Activated CD4-positive, alpha-beta memory T cell treated with anti-CD3 and anti-CD28 coated beads for 36 hours (primary cell): ENCODE measurements at regions not wholly inside any gene's neighbourhood (a gene's known extent, or its start where the extent isn't known, plus 50 kb on each side); places are given as distances from the start of the nearest gene placed in this dataset.

Experiments used
- CTCF ChIA-PET: fragments of 350-600 bp; sonication (Branson Sonifier 250); formaldehyde crosslinking; loops from one replicate; lab custom pipeline; 2021; ENCODE audit warnings: antibody characterized with exemption, inconsistent platforms; lab: Charles Lee
- POLR2A ChIA-PET: fragments of 350-600 bp; sonication (Branson Sonifier 250); formaldehyde crosslinking; loops from one replicate; lab custom pipeline; 2021; ENCODE audit warnings: antibody characterized with exemption; lab: Charles Lee
- DNase-seq: peaks from one replicate; pipeline ENCODE4 v3.0.0-alpha.2; 2020
- H3K27ac Mint-ChIP-seq: one replicate; pipeline ENCODE4 v1.8.0; 2021; ENCODE audit warnings: mixed read lengths
- H3K27me3 Mint-ChIP-seq: one replicate; pipeline ENCODE4 v1.8.0; 2021; ENCODE audit warnings: mixed read lengths
- H3K36me3 Mint-ChIP-seq: one replicate; pipeline ENCODE4 v1.8.0; 2021; ENCODE audit warnings: mixed read lengths
- H3K4me1 Mint-ChIP-seq: one replicate; pipeline ENCODE4 v1.8.0; 2021; ENCODE audit warnings: low read depth, mixed read lengths
- H3K4me3 Mint-ChIP-seq: one replicate; pipeline ENCODE4 v1.8.0; 2021; ENCODE audit warnings: mild to moderate bottlenecking, mixed read lengths
- H3K9me3 Mint-ChIP-seq: one replicate; pipeline ENCODE4 v1.8.0; 2021; ENCODE audit warnings: mixed read lengths
- intact Hi-C: fragments of 100-400 bp; cut with micrococcal nuclease; formaldehyde crosslinking; loops from one replicate; pipeline ENCODE4 v1.15.1; 2023

- Mint-ChIP-seq H3K4me3 (no peak overlapping the region), H3K4me1 (no peaks in the 10 kb centered on the region), H3K27me3 (no peaks in the 10 kb centered on the region), H3K36me3 (no peaks in the 10 kb centered on the region), H3K27ac (no peak overlapping the region), H3K9me3 (peaks cover 2% of the 10 kb centered on the region)
- intact Hi-C loops = no loop called here
- DNase-seq = no peak
- ChIA-PET POLR2A (no interaction called here), CTCF (interaction anchor here (0.6 kb wide), 1 partner anchor 10 kb away, joined by 3 read pairs; no protein-coding TSS in a partner anchor)
Observed at GRCh38 chr11:39975091-39975490, 1484.4 kb downstream of the LRRC4C start.

GRCh38 chr11:39972461-39972860 lies 1487.0 kb downstream of the LRRC4C start:
- ChIA-PET CTCF (no interaction called here), POLR2A (no interaction called here)
- intact Hi-C loops = no loop called here
- Mint-ChIP-seq H3K27me3 (no peaks in the 10 kb centered on the region), H3K27ac (no peak overlapping the region), H3K4me1 (no peaks in the 10 kb centered on the region), H3K4me3 (no peak overlapping the region), H3K36me3 (no peaks in the 10 kb centered on the region), H3K9me3 (peaks cover 9% of the 10 kb centered on the region)
- no peak for DNase-seq

GRCh38 chr11:39971938-39972337 lies 1487.5 kb downstream of the LRRC4C start:
- no peaks in the 10 kb centered on the region for H3K4me1 Mint-ChIP-seq
- no peak overlapping the region for H3K27ac Mint-ChIP-seq
- CTCF ChIA-PET = no interaction called here
- H3K36me3 Mint-ChIP-seq = no peaks in the 10 kb centered on the region
- no peak for DNase-seq
- H3K4me3 Mint-ChIP-seq = no peak overlapping the region
- H3K9me3 Mint-ChIP-seq = peaks cover 10% of the 10 kb centered on the region
- no peaks in the 10 kb centered on the region for H3K27me3 Mint-ChIP-seq
- intact Hi-C loops = no loop called here
- POLR2A ChIA-PET = no interaction called here

- ChIA-PET POLR2A (no interaction called here), CTCF (no interaction called here)
- intact Hi-C loops = no loop called here
- DNase-seq = no peak
- H3K9me3 Mint-ChIP-seq = peaks cover 29% of the 10 kb centered on the region
- H3K27me3 Mint-ChIP-seq = no peaks in the 10 kb centered on the region
- H3K4me1 Mint-ChIP-seq = no peaks in the 10 kb centered on the region
- H3K27ac Mint-ChIP-seq = no peak overlapping the region
- H3K36me3 Mint-ChIP-seq = no peaks in the 10 kb centered on the region
- H3K4me3 Mint-ChIP-seq = no peak overlapping the region
Observed at GRCh38 chr11:39968071-39968470, 1491.4 kb downstream of the LRRC4C start.

GRCh38 chr11:39965701-39966100 lies 1493.8 kb downstream of the LRRC4C start:
- Mint-ChIP-seq H3K36me3 (no peaks in the 10 kb centered on the region), H3K9me3 (peaks cover 27% of the 10 kb centered on the region), H3K27me3 (no peaks in the 10 kb centered on the region), H3K4me1 (no peaks in the 10 kb centered on the region), H3K27ac (no peak overlapping the region), H3K4me3 (no peak overlapping the region)
- POLR2A ChIA-PET = no interaction called here
- no peak for DNase-seq
- CTCF ChIA-PET = no interaction called here
- intact Hi-C loops = no loop called here

- no peaks in the 10 kb centered on the region for H3K27me3 Mint-ChIP-seq
- H3K36me3 Mint-ChIP-seq = no peaks in the 10 kb centered on the region
- H3K4me1 Mint-ChIP-seq = no peaks in the 10 kb centered on the region
Observed at GRCh38 chr11:39960206-39960605, 1499.2 kb downstream of the LRRC4C start.

GRCh38 chr11:39932966-39933365 lies 1526.5 kb downstream of the LRRC4C start:
- intact Hi-C loops = no loop called here
- CTCF ChIA-PET = no interaction called here
- no peaks in the 10 kb centered on the region for H3K27me3 Mint-ChIP-seq
- no peak for DNase-seq
- H3K4me3 Mint-ChIP-seq = no peak overlapping the region
- no peaks in the 10 kb centered on the region for H3K36me3 Mint-ChIP-seq
- no peak overlapping the region for H3K27ac Mint-ChIP-seq
- H3K4me1 Mint-ChIP-seq = no peaks in the 10 kb centered on the region
- POLR2A ChIA-PET = no interaction called here
- H3K9me3 Mint-ChIP-seq = peaks cover 24% of the 10 kb centered on the region

More at GRCh38 chr11:39960206-39960605, 1499.2 kb downstream of the LRRC4C start:
- intact Hi-C loops = no loop called here
- no peak for DNase-seq
- Mint-ChIP-seq H3K4me3 (no peak overlapping the region), H3K27ac (no peak overlapping the region), H3K9me3 (peaks cover 8% of the 10 kb centered on the region)
- POLR2A ChIA-PET = no interaction called here
- CTCF ChIA-PET = no interaction called here

- no peaks in the 10 kb centered on the region for H3K27me3 Mint-ChIP-seq
- ChIA-PET CTCF (no interaction called here), POLR2A (no interaction called here)
- no peak overlapping the region for H3K27ac Mint-ChIP-seq
- no peak overlapping the region for H3K4me3 Mint-ChIP-seq
- H3K36me3 Mint-ChIP-seq = no peaks in the 10 kb centered on the region
- no peaks in the 10 kb centered on the region for H3K4me1 Mint-ChIP-seq
- peaks cover 41% of the 10 kb centered on the region for H3K9me3 Mint-ChIP-seq
- intact Hi-C loops = no loop called here
- no peak for DNase-seq
Observed at GRCh38 chr11:39917256-39917655, 1542.2 kb downstream of the LRRC4C start.

- no peaks in the 10 kb centered on the region for H3K4me1 Mint-ChIP-seq
- intact Hi-C loops = no loop called here
- H3K9me3 Mint-ChIP-seq = peaks cover 14% of the 10 kb centered on the region
Observed at GRCh38 chr11:39910087-39910486, 1549.4 kb downstream of the LRRC4C start.

GRCh38 chr11:39860931-39861330 lies 1598.5 kb downstream of the LRRC4C start:
- Mint-ChIP-seq H3K27ac (no peak overlapping the region), H3K9me3 (peaks cover 32% of the 10 kb centered on the region), H3K4me1 (no peaks in the 10 kb centered on the region), H3K36me3 (no peaks in the 10 kb centered on the region), H3K27me3 (no peaks in the 10 kb centered on the region), H3K4me3 (no peak overlapping the region)
- no peak for DNase-seq
- POLR2A ChIA-PET = no interaction called here
- CTCF ChIA-PET = no interaction called here
- intact Hi-C loops = no loop called here

More at GRCh38 chr11:39910087-39910486, 1549.4 kb downstream of the LRRC4C start:
- Mint-ChIP-seq H3K27me3 (no peaks in the 10 kb centered on the region), H3K27ac (no peak overlapping the region), H3K36me3 (no peaks in the 10 kb centered on the region), H3K4me3 (no peak overlapping the region)
- ChIA-PET CTCF (no interaction called here), POLR2A (no interaction called here)
- no peak for DNase-seq

- Mint-ChIP-seq H3K4me3 (no peak overlapping the region), H3K36me3 (no peaks in the 10 kb centered on the region), H3K9me3 (peaks cover 46% of the 10 kb centered on the region), H3K27me3 (no peaks in the 10 kb centered on the region), H3K27ac (no peak overlapping the region), H3K4me1 (no peaks in the 10 kb centered on the region)
- no peak for DNase-seq
- ChIA-PET CTCF (no interaction called here), POLR2A (no interaction called here)
- intact Hi-C loops = no loop called here
Observed at GRCh38 chr11:39817241-39817640, 1642.2 kb downstream of the LRRC4C start.

- Mint-ChIP-seq H3K4me3 (no peak overlapping the region), H3K27me3 (no peaks in the 10 kb centered on the region), H3K4me1 (no peaks in the 10 kb centered on the region), H3K27ac (no peak overlapping the region), H3K36me3 (no peaks in the 10 kb centered on the region), H3K9me3 (peaks cover 35% of the 10 kb centered on the region)
- no peak for DNase-seq
- ChIA-PET CTCF (no interaction called here), POLR2A (no interaction called here)
- intact Hi-C loops = no loop called here
Observed at GRCh38 chr11:39810358-39810757, 1649.1 kb downstream of the LRRC4C start.

- H3K4me3 Mint-ChIP-seq = no peak overlapping the region
- DNase-seq = no peak
- no peak overlapping the region for H3K27ac Mint-ChIP-seq
- no peaks in the 10 kb centered on the region for H3K4me1 Mint-ChIP-seq
- CTCF ChIA-PET = no interaction called here
- intact Hi-C loops = no loop called here
- POLR2A ChIA-PET = no interaction called here
- no peaks in the 10 kb centered on the region for H3K36me3 Mint-ChIP-seq
- H3K9me3 Mint-ChIP-seq = peaks cover 30% of the 10 kb centered on the region
- no peaks in the 10 kb centered on the region for H3K27me3 Mint-ChIP-seq
Observed at GRCh38 chr11:39809833-39810232, 1649.6 kb downstream of the LRRC4C start.
